Myocyte (in vitro differentiated cells): ENCODE measurements at regions not wholly inside any gene's neighbourhood (a gene's known extent, or its start where the extent isn't known, plus 50 kb on each side); places are given as distances from the start of the nearest gene placed in this dataset.
A peak's percentile ranks its signal among the peaks of the same experiment; 100 is the strongest.
"Not testable (repeated sequence)": the region's sequence is repeated elsewhere in the genome, so short reads cannot be mapped to it uniquely, and the experiment has no call there.

Experiments used
- DNase-seq: peaks from one replicate; pipeline ENCODE4 v3.0.0-alpha.2; 2012; ENCODE audit warnings: low read depth

DNA sequence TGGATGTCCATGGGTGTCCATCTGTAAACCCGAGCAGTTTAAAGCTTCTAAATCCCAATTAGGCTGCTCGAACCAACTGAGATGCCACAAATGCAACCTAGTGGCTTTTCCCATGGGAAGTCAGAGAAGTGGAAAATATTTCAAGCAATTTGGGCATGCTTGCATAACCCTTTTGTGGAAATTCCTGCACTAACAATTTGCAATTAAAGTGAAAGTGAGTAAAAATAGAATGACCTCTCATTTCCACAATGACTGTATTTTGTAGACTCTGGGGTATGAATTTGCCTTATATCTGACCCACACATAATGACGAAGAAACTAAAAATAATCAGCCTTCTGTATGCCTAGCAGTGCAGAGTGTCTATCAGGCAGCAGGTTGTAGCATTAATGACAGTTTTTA is 91.8 kb upstream of the TSC22D1 start:
- DNase-seq, result peak; percentile 45

DNA sequence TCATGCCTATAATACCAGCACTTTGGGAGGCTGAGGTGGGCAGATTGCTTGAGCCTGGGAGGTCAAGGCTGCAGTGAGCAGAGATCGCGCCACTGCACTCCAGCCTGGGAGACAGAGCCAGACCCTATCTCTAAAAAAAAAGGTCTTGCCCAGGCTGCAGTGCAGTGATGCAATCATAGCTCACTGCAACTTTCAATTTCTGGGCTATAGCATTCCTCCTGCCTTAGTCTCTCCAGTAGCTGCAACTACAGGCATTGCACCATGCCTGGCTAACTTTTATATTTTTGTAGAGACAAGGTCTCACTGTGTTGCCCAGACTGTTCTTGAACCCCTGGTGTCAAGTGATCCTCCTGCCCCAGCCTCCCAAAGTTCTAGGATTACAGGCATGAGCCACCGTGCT is 90.4 kb upstream of the TSC22D1 start:
- not testable (repeated sequence) for DNase-seq

DNA sequence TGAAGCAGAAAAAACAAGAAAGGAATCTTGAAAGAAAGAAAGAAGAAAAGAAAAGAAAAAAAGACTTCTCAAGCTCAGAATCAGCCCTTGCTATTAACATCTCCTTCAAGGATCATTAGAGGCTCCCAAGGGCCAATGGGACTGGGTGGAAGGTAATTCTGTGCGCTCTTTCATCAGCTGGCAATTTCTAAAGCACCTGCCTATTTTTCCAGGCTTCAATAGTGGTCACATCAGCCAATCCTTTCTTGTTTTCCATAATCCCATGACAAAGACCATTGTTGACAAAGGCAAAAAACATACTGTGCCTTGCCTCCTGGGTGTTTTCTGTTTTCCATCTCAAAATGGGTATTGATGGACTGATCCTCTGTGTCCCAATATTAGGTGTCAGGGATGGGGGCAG is 88.2 kb upstream of the TSC22D1 start:
- DNase-seq, result no peak

- no peak for DNase-seq
Observed at GRCh38 chr13:44662515-44662914, 86.4 kb upstream of the TSC22D1 start.

DNA sequence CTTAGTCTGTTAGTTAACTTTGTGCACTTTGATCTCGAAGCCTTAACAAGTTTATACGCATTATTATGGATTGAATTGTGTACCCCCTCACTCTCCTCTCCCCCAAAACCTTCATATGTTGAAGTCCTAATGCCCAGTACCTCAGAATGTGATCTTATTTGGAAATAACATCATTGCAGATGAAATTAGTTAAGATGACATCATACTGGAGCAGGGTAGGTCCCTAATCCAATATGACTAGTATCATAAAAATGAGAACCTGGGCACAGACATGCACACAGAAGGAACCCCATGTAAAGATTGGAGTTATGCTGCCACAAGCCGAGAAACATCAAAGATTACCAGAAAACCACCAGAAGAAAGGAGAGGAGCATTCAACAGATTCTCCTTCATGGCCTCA is 85.8 kb upstream of the TSC22D1 start:
- DNase-seq, result no peak

DNA sequence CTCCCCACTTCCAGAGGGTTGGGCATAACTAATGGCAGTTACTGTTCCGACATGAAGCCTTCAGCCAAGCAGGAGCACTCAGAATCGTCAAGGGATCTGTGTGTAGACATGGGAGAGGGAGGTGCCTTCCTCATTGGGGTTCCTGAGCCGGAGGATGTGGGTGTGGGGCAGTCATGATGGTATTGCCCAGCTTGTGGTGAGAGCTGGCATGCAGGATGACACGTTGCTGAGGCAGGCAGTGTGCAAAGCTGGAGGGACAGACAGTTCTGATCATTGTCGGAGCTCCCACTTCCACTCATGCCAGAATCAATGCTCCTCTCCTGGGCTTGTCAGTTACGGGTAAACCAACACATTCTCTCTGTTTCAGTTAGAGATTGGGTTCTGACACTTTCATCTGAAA is 83.9 kb upstream of the TSC22D1 start:
- DNase-seq, result peak; percentile 36

DNA sequence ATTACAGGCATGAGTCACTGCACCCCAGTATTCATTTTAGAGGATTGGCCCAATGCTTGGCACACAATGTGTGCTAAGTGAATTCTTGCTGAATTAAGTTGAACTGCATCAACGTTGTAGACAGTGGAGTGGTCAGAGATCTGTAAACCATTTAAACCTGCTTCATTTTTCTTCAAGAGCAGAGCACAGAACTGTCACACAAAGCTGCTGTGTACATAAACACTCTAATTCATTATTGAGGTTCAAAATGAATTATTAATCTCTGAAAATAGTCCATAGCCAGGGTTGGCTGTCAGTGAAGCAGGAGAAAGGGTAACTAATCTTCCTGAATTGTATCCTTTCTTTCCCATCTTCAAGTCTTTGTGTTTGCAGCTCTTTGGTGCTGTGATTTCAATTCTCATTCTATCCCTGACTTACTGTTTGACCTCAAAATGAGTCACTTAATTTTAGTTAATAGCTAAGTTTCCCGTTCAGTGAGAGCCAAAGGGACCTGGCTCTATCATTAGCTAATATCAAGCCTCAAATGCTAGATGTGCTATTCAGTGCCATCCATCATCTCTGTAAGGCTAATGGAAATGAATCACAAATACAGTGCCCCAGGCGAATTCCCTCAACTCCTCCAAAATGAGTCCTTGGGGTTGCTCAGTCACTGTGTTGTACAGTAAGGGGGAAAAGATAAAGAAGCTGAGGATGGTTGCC is 77.0 kb upstream of the TSC22D1 start:
- no peak for DNase-seq

GRCh38 chr13:44652168-44652567 is 76.0 kb upstream of the TSC22D1 start:
- DNase-seq, result no peak

DNA sequence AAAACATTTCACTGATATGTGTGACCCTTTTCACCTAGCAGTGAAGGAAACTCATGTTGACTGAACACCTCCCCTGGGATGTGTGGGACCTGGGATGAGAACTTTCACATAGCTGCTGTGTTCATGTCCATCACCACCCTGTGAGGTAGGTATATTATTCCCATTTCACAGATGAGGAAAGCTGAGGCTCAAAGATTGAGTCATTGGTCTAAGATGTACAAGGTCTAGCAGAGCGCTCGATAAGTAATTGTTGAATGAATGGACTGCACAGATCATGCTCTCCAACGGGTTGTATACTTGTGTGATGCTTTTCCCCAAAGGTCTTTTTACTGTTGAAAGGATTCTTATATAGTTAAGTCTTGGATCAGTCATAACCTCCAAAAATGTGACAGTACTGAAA is 75.6 kb upstream of the TSC22D1 start:
- DNase-seq, result no peak

- no peak for DNase-seq
Observed at GRCh38 chr13:44651209-44651608, 75.1 kb upstream of the TSC22D1 start.

GRCh38 chr13:44649834-44650233 is 73.7 kb upstream of the TSC22D1 start:
- no peak for DNase-seq

- DNase-seq, result no peak
Observed at GRCh38 chr13:44649104-44649428, 72.9 kb upstream of the TSC22D1 start.

GRCh38 chr13:44648392-44649103 is 72.4 kb upstream of the TSC22D1 start:
- no peak for DNase-seq

GRCh38 chr13:44647560-44647959 is 71.4 kb upstream of the TSC22D1 start:
- not testable (repeated sequence) for DNase-seq

GRCh38 chr13:44646044-44646443 is 69.9 kb upstream of the TSC22D1 start:
- no peak for DNase-seq

DNA sequence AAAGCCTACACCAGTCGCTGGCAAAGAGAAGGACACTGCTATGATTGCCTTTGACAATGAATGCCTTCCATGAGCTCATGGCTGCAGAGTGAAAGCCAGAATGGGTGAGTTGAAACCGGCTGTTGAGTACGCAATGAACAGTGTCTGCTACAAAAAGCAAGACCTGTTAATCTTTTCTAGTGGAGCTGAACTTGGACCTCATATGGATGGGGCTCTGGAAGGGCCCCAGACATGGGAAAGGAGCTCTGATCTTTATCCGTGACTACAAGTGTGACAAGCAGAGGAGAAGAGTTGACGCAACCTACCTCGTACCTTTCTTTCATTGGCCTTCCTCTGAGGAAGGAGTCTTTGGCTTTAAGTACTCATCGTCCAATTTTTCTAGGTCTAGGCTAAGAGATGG is 67.1 kb upstream of the TSC22D1 start:
- DNase-seq, result no peak

GRCh38 chr13:44637581-44637980 is 61.5 kb upstream of the TSC22D1 start:
- DNase-seq, result no peak

GRCh38 chr13:44629465-44630183 is 53.5 kb upstream of the TSC22D1 start:
- DNase-seq, result no peak

DNA sequence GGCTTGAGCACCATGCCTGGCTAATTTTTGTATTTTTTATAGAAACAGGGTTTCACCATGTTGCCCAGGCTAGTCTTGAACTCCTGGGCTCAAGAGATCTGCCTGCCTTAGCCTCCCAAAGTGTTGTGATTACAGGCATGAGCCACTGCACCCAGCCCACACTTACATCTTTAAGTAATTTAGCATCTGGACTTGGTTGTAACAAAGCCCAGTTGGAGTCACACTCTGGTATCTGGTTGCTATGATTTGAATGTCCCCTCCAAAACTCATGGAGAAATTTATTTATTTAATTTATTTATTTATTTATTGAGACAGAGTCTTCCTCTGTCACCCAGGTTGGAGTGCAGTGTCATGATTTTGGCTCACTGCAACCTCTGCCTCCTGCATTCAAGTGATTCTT is 52.7 kb upstream of the TSC22D1 start:
- not testable (repeated sequence) for DNase-seq

DNA sequence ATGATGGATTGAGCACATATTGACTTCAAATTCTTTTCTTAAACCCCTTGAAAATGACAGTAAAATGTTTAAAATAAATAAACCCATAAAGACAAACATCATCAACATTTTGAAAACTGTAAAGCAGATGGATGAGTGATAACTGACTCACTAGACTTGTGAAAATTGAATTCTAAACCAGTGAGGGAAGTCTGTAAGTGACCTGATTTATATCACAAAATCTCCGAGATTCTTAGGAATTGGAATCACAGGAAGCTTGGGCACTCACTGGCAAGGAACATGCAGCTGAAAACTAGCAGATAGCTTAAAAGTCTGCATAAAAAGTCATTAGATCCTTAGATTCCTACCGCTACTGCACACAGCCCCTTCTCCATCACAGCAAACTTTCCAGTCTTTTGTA is 51.3 kb upstream of the TSC22D1 start:
- DNase-seq, result no peak

GRCh38 chr13:44626176-44626575 is 50.0 kb upstream of the TSC22D1 start:
- no peak for DNase-seq
